Type B pancreatic cell (in vitro differentiated cells): ENCODE measurements at regions not wholly inside any gene's neighbourhood (a gene's known extent, or its start where the extent isn't known, plus 50 kb on each side); places are given as distances from the start of the nearest gene placed in this dataset.

Experiments used
- DNase-seq: peaks from one replicate; pipeline ENCODE4 v3.0.0; 2021; ENCODE audit warnings: mixed read lengths; ENCODE audit not compliant: unreplicated experiment; ENCODE audit errors: extremely low spot score
- H3K27ac Mint-ChIP-seq: 2 replicates; pipeline ENCODE4 v1.8.0; 2021; ENCODE audit warnings: mild to moderate bottlenecking, mixed read lengths
- H3K27me3 Mint-ChIP-seq: 2 replicates; pipeline ENCODE4 v1.8.0; 2021; ENCODE audit warnings: mixed read lengths
- H3K36me3 Mint-ChIP-seq: 2 replicates; pipeline ENCODE4 v1.8.0; 2021; ENCODE audit warnings: mixed read lengths
- H3K4me1 Mint-ChIP-seq: one replicate; pipeline ENCODE4 v1.8.0; 2021; ENCODE audit warnings: mixed read lengths; ENCODE audit not compliant: unreplicated experiment
- H3K4me3 Mint-ChIP-seq: 2 replicates; pipeline ENCODE4 v1.8.0; 2021; ENCODE audit warnings: mild to moderate bottlenecking, mixed read lengths
- H3K9me3 Mint-ChIP-seq: 2 replicates; pipeline ENCODE4 v1.8.0; 2021; ENCODE audit warnings: mixed read lengths
- TF ChIP-seq, protein P1 (sequence below): fragments of 200-600 bp; sonication (generic); conservative IDR thresholded peaks from 2 replicates; pipeline ENCODE4 v1.5.0; 2021; ENCODE audit warnings: antibody characterized with exemption, mild to moderate bottlenecking

DNA sequence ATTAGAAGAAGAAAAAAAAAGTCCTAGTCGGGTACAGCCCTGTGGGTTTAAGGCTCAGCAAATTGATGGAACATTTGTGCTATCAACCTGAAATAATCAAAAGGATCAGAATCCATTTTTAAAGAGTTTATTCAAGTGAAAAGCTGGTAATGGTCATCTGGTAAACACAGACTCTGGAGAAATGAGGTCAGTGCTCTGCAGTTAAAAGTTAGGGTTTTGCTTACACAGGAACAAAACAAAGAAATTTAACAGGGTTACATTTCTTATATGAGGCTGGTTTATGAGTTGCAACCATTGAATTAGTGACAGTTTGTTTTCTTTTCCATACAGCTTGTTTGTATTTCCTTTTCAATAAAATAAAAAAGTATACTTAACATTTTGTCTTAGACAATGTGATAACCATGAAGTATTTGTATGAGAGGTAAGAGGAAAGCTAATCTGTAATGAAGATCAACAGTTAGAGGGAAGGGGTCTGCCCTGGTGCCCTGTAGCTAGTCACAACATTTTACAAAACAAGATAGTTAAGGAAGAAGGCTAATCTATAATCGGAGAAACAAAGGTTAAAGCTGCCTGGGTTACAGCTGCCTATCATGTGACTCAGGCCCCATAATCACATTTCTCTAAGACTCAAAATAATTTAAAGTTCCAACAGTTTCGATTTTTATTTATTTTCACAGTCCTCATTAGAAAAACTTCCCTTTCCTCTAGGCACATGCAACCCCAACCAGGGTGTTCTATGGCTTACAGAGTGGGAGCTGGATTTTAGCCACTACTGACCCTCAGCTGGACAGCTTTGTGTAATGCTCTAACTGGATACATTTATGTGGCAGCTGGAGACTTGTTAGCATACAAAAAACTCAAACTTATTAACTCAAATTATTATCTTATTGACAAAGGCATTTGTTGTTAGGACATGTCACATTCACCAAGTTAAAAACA lies 98.1 kb upstream of the ACP3 start:
- Mint-ChIP-seq H3K4me1 (no peaks in the 10 kb centered on the region), H3K27me3 (peaks cover 10% of the 10 kb centered on the region), H3K36me3 (no peaks in the 10 kb centered on the region), H3K9me3 (no peaks in the 10 kb centered on the region), H3K4me3 (no peak overlapping the region), H3K27ac (no peak overlapping the region)
- DNase-seq, result no peak
- TF ChIP-seq, protein P1, sequence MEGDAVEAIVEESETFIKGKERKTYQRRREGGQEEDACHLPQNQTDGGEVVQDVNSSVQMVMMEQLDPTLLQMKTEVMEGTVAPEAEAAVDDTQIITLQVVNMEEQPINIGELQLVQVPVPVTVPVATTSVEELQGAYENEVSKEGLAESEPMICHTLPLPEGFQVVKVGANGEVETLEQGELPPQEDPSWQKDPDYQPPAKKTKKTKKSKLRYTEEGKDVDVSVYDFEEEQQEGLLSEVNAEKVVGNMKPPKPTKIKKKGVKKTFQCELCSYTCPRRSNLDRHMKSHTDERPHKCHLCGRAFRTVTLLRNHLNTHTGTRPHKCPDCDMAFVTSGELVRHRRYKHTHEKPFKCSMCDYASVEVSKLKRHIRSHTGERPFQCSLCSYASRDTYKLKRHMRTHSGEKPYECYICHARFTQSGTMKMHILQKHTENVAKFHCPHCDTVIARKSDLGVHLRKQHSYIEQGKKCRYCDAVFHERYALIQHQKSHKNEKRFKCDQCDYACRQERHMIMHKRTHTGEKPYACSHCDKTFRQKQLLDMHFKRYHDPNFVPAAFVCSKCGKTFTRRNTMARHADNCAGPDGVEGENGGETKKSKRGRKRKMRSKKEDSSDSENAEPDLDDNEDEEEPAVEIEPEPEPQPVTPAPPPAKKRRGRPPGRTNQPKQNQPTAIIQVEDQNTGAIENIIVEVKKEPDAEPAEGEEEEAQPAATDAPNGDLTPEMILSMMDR, result no peak

DNA sequence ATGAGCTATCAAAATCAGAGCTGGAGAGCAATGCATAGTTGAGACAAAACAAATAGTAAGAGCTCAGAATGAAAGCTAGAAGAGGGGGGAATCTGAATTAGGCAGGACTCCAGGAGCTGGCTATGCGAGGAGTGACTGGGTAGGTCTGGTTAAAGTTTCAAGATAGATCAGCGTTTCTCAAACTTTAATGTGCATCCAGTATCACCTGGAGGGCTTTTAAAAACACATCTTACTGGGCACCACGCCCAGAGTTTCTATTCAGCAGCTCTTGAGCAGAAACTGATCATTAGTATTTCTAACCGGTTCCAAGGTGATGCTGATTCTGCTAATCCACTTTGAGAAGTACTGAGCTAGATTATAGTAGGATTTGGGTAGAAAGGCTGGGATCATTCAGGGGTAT lies 96.2 kb upstream of the ACP3 start:
- no peak for DNase-seq
- Mint-ChIP-seq H3K27me3 (peaks cover 10% of the 10 kb centered on the region), H3K27ac (no peak overlapping the region), H3K36me3 (no peaks in the 10 kb centered on the region), H3K4me3 (no peak overlapping the region), H3K4me1 (no peaks in the 10 kb centered on the region), H3K9me3 (no peaks in the 10 kb centered on the region)
- TF ChIP-seq, protein P1, result no peak

DNA sequence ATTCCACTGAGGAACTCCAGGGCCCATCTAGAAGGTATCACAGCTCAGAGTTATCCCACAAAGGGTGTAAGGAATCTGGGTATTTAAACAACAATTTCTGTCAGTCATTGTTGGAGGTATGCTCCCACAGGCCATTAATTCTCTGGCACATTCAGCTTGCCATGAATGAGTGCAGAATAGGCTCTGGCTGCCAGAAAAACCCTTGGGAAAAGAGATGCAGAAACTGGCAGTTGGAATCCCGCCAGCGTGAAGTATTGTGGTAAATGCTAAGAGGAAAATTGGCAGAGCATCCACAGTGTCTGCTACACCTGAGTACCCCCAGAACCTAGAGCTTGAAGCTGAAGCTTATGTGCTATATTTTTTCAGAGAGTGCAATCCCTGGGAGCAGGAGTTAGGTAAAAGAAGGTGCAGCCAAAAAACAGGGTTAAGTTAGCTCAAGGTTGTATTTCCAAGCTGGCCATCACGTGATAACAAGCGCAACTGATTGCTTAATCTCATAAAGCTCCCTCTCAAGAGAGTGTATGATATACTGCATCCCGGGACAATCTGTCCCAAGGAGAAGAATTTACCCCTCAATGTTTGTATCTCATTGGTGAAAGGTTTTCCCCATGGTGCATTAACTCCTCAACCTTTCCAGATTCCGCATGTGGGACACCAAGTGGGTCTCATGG lies 94.2 kb upstream of the ACP3 start:
- DNase-seq, result no peak
- Mint-ChIP-seq H3K36me3 (no peaks in the 10 kb centered on the region), H3K4me1 (peaks cover 3% of the 10 kb centered on the region), H3K27ac (no peak overlapping the region), H3K9me3 (peaks cover 4% of the 10 kb centered on the region), H3K27me3 (peaks cover 10% of the 10 kb centered on the region), H3K4me3 (no peak overlapping the region)
- TF ChIP-seq, protein P1, result no peak

DNA sequence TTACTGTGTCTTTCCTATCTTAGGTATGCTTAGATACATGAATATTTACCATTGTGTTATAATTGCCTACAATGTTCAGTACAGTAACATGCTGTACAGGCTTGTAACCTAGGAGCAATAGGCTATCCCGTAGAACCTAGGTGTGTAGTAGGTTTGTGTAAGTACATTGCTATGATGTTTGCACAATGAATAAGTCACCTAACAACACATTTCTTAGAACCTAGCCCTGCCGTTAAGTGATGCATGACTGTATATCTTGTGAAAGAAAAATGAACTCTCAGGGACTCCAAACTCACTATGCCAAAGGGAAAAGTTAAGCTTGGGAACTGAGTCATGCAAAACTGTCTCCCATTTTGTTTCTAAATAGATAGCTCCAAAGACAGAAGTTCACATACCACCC lies 91.5 kb upstream of the ACP3 start:
- Mint-ChIP-seq H3K27ac (peak overlapping the region; percentile 12), H3K4me1 (peaks cover 3% of the 10 kb centered on the region), H3K27me3 (peaks cover 12% of the 10 kb centered on the region), H3K9me3 (peaks cover 4% of the 10 kb centered on the region), H3K36me3 (no peaks in the 10 kb centered on the region), H3K4me3 (no peak overlapping the region)
- DNase-seq, result no peak
- TF ChIP-seq, protein P1, result no peak

DNA sequence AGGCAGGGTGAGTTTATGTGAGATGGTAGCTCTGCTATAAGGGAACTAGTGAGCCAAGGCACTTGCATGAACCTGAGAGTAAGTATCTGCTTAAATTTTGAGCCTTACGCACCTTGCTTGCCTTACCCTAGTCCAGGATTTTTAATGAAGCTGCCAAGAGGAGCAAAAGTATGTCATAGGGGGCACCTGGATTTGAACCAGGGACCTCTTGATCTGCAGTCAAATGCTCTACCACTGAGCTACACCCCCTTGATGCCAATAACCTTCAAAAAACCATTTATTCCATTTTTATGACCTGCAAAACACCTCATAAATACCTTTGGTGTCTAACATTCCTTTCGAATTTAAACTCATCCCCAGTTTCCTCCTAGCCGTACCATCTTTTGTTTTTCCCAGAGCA lies 88.3 kb upstream of the ACP3 start:
- DNase-seq, result no peak
- TF ChIP-seq, protein P1, result no peak
- peaks cover 4% of the 10 kb centered on the region for H3K9me3 Mint-ChIP-seq
- no peaks in the 10 kb centered on the region for H3K36me3 Mint-ChIP-seq
- peaks cover 10% of the 10 kb centered on the region for H3K27me3 Mint-ChIP-seq
- H3K4me1 Mint-ChIP-seq, result peaks cover 3% of the 10 kb centered on the region
- no peak overlapping the region for H3K27ac Mint-ChIP-seq
- no peak overlapping the region for H3K4me3 Mint-ChIP-seq
